Cardiac muscle cell (in vitro differentiated cells and primary cell): ENCODE measurements at regions not wholly inside any gene's neighbourhood (a gene's known extent, or its start where the extent isn't known, plus 50 kb on each side); places are given as distances from the start of the nearest gene placed in this dataset.
"Not testable (repeated sequence)": the region's sequence is repeated elsewhere in the genome, so short reads cannot be mapped to it uniquely, and the experiment has no call there.

Experiments
- DNase-seq, 2 donors: peaks; one replicate each; pipeline versions ENCODE4 v3.0.0 to v3.0.0-alpha.2; 2010 to 2017; ENCODE audit warnings: low read depth in 1 of 2, low spot score in 1 of 2
- H3K27ac ChIP-seq: fragments of 200-600 bp; sonication (generic); 2 replicates; pipeline ENCODE4 v1.5.1; 2016
- H3K27me3 ChIP-seq: fragments of 200-600 bp; sonication (generic); 2 replicates; pipeline ENCODE4 v1.6.0; 2016; ENCODE audit warnings: control low read depth
- H3K36me3 ChIP-seq: fragments of 200-600 bp; sonication (generic); 2 replicates; pipeline ENCODE4 v1.5.1; 2016; ENCODE audit warnings: control low read depth
- H3K4me1 ChIP-seq: fragments of 200-600 bp; sonication (generic); 2 replicates; pipeline ENCODE4 v1.8.1; 2017; ENCODE audit warnings: low read depth, mild to moderate bottlenecking, mixed run types
- H3K4me3 ChIP-seq: fragments of 200-600 bp; sonication (generic); 2 replicates; pipeline ENCODE4 v1.5.1; 2016; ENCODE audit warnings: mild to moderate bottlenecking
- H3K9me3 ChIP-seq: fragments of 200-600 bp; sonication (generic); 2 replicates; pipeline ENCODE4 v1.5.1; 2017; ENCODE audit warnings: low read depth, mild to moderate bottlenecking, control low read depth
- TF ChIP-seq, protein P1 (sequence below): IDR thresholded peaks from 2 replicates; pipeline ENCODE4 v1.5.1; 2012; ENCODE audit warnings: low read depth, mild to moderate bottlenecking, low read length

DNA sequence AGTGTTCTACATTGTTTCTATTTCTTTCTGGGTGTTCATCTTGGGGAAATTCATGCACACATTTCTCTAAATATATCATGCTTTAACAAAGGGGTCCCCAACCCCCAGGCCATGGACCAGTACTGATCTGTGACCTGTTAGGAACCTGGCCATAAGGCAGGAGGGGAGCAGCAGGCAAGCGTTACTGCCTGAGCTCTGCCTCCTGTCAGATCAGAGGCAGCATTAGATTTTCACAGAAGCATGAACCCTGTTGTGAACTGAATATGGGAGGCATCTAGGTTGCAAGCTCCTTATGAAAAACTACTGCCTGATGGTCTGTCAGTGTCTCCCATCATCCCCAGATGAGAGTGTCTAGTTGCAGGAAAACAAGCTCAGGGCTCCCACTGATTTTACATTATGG is 270.0 kb downstream of the AGTPBP1 start:
- H3K9me3 ChIP-seq: no peaks in the 10 kb centered on the region
- no peaks in the 10 kb centered on the region for H3K36me3 ChIP-seq
- H3K4me3 ChIP-seq: no peak overlapping the region
- no peak for DNase-seq
- no peak overlapping the region for H3K27ac ChIP-seq
- no peaks in the 10 kb centered on the region for H3K4me1 ChIP-seq
- TF ChIP-seq, protein P1, sequence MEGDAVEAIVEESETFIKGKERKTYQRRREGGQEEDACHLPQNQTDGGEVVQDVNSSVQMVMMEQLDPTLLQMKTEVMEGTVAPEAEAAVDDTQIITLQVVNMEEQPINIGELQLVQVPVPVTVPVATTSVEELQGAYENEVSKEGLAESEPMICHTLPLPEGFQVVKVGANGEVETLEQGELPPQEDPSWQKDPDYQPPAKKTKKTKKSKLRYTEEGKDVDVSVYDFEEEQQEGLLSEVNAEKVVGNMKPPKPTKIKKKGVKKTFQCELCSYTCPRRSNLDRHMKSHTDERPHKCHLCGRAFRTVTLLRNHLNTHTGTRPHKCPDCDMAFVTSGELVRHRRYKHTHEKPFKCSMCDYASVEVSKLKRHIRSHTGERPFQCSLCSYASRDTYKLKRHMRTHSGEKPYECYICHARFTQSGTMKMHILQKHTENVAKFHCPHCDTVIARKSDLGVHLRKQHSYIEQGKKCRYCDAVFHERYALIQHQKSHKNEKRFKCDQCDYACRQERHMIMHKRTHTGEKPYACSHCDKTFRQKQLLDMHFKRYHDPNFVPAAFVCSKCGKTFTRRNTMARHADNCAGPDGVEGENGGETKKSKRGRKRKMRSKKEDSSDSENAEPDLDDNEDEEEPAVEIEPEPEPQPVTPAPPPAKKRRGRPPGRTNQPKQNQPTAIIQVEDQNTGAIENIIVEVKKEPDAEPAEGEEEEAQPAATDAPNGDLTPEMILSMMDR: no peak
- no peaks in the 10 kb centered on the region for H3K27me3 ChIP-seq

- Histone ChIP-seq H3K27me3 (no peaks in the 10 kb centered on the region), H3K4me1 (no peaks in the 10 kb centered on the region), H3K27ac (no peak overlapping the region), H3K9me3 (no peaks in the 10 kb centered on the region), H3K4me3 (no peak overlapping the region), H3K36me3 (no peaks in the 10 kb centered on the region)
- TF ChIP-seq, protein P1: no peak
- no peak for DNase-seq
Observed at GRCh38 chr9:85469041-85469440, 272.7 kb downstream of the AGTPBP1 start.

- no peaks in the 10 kb centered on the region for H3K36me3 ChIP-seq
- H3K4me3 ChIP-seq: no peak overlapping the region
- no peak for DNase-seq
- no peak overlapping the region for H3K27ac ChIP-seq
- TF ChIP-seq, protein P1: no peak
- no peaks in the 10 kb centered on the region for H3K9me3 ChIP-seq
- H3K27me3 ChIP-seq: no peaks in the 10 kb centered on the region
- H3K4me1 ChIP-seq: no peaks in the 10 kb centered on the region
Observed at GRCh38 chr9:85466834-85467233, 274.9 kb downstream of the AGTPBP1 start.

DNA sequence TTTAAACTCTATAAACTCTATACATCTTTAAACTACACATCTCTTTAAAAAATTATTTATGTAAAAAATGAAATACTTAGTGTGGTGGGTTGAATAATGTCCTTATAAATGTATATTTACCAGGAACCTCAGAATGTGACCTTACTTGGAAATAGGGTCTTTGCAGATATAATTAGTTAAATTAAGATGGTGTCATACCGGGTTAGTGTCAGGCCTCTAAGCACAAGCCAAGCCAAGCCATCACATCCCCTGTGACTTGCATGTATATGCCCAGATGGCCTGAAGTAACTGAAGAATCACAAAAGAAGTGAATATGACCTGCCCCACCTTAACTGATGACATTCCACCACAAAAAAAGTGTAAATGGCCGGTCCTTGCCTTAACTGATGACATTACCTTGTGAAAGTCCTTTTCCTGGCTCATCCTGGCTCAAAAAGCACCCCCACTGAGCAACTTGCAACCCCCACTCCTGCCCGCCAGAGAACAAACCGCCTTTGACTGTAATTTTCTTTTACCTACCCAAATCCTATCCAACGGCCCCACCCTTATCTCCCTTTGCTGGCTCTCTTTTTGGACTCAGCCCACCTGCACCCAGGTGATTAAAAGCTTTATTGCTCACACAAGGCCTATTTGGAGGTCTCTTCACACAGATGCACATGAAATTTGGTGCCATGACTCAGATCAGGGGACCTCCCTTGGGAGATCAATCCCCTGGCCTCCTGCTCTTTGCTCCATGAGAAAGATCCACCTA is 283.5 kb downstream of the AGTPBP1 start:
- H3K4me1 ChIP-seq, H3K4me3 ChIP-seq, H3K27ac ChIP-seq, H3K9me3 ChIP-seq, DNase-seq, H3K27me3 ChIP-seq, H3K36me3 ChIP-seq: not testable (repeated sequence)

GRCh38 chr9:85453850-85454249 is 287.9 kb downstream of the AGTPBP1 start:
- TF ChIP-seq, protein P1: no peak
- Histone ChIP-seq H3K4me1 (no peaks in the 10 kb centered on the region), H3K27me3 (no peaks in the 10 kb centered on the region), H3K27ac (no peak overlapping the region), H3K9me3 (no peaks in the 10 kb centered on the region), H3K36me3 (no peaks in the 10 kb centered on the region), H3K4me3 (no peak overlapping the region)
- no peak for DNase-seq

DNA sequence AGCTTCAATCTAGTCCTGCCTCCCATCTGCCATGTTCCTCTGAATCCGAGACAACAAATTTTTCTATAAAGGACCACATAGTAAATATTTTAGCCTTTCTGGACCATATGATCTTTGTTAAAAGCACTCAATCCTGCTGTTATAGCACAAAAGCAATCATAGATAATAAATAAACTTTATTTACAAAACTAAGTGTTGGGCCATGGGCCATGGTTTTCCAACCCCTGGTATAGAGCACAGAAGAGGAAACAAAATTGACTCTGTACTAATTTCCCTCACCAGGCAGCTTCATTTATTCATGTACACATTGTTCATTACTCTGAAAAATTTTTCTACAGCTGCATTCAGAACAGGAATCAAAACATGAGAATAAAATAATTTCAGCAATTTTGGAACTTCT is 288.9 kb downstream of the AGTPBP1 start:
- H3K4me3 ChIP-seq: no peak overlapping the region
- DNase-seq: no peak
- TF ChIP-seq, protein P1: no peak

More for the DNA sequence above, 288.9 kb downstream of the AGTPBP1 start:
- Histone ChIP-seq H3K9me3 (no peaks in the 10 kb centered on the region), H3K4me1 (no peaks in the 10 kb centered on the region), H3K36me3 (no peaks in the 10 kb centered on the region), H3K27ac (no peak overlapping the region), H3K27me3 (no peaks in the 10 kb centered on the region)
